Amygdala (tissue), 56 donors: ENCODE measurements at regions not wholly inside any gene's neighbourhood (a gene's known extent, or its start where the extent isn't known, plus 50 kb on each side); places are given as distances from the start of the nearest gene placed in this dataset.

Experiments
- DNase-seq, 56 donors: peaks; one replicate each; lab custom pipeline; 2025; lab: John Stamatoyannopoulos, UW

- no peak for DNase-seq
Measured at GRCh38 chr9:82600536-82601292, 462.2 kb downstream of the RASEF start.

GRCh38 chr9:82601293-82601771 lies 461.6 kb downstream of the RASEF start:
- no peak for DNase-seq

GRCh38 chr9:82604947-82605656 lies 457.8 kb downstream of the RASEF start:
- DNase-seq, result no peak

DNA sequence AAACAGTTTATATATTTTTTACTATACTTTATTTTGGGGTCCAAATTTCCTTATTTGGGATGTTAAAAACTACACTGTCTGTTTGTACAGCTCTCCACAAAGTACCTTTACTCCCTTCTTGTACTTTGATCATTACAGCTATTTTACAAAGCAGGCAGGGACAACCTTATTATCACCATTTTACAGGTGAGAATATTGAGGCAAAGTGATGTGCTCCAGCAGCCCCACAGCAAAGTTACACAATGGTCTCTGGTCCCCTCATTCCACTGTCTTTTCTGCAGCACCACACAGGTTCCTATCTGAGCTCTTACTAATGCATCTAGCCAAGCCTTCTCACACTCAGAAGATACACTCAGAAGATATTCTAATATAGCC lies 457.3 kb downstream of the RASEF start:
- no peak for DNase-seq

GRCh38 chr9:82606071-82606470 lies 456.9 kb downstream of the RASEF start:
- no peak for DNase-seq

- DNase-seq, result no peak
Measured at GRCh38 chr9:82606492-82607382, 456.2 kb downstream of the RASEF start.

GRCh38 chr9:82608487-82608886 lies 454.5 kb downstream of the RASEF start:
- DNase-seq, result no peak

GRCh38 chr9:82612942-82613341 lies 450.0 kb downstream of the RASEF start:
- no peak for DNase-seq

GRCh38 chr9:82613498-82613897 lies 449.4 kb downstream of the RASEF start:
- DNase-seq, result no peak

DNA sequence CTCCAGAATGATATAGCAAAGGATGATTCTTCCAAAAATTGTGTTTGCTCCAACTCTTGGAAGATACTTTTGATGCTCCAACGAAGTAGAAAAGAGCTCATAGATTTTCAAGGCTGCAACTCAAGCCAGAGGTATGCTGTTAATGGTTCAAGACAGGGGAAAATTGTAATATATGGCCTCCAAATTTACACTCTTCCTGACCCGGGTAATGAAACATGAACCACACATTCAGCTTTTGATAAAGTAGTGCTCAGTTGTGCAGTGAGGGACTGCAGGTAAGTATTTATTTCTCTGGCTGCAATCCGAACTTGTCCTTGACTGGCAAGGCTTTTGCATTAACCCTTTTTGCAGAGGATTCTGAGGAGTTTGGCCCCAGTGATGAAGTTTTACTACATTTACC lies 446.4 kb downstream of the RASEF start:
- no peak for DNase-seq

DNA sequence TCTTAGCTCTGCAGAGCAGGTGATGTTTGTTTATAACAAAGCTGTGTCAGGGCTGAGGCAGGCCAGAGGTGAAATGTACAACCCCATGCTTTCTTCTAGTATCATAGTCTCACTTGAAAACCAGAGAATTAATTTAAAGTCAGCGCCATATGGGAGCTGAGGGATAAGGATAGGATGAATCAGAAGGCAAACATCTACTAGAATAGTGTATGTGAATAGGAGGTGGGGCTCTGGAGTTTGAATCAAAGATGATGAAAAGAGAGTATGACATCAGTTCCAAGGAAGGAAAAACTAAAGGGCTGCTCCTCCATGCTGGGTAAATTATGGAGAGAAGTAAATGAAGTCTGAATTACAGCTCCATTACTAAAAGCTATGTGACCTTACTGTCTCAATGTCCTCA lies 441.5 kb downstream of the RASEF start:
- DNase-seq, result no peak

- no peak for DNase-seq
Measured at GRCh38 chr9:82637368-82637767, 425.6 kb downstream of the RASEF start.

DNA sequence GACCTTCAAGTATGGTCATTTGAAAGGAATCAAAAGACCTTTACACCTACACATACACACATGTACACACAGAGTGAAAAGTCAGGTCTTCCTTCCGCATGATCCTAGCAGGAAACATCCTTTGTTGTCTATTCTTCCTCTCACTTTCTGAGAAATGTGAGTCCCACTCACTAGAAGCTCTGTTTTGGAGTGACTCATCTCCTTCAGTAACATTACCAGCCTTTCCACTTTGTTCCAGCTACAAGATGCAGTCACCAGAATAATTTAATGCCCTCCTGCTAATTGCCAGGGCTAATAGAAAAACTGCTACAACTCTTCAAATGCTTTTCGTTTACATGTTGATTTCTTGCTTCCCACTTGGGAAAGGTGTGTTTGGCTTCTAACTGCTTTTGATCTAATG lies 417.3 kb downstream of the RASEF start:
- DNase-seq, result peak in 1 of 56 donors; percentile 2

DNA sequence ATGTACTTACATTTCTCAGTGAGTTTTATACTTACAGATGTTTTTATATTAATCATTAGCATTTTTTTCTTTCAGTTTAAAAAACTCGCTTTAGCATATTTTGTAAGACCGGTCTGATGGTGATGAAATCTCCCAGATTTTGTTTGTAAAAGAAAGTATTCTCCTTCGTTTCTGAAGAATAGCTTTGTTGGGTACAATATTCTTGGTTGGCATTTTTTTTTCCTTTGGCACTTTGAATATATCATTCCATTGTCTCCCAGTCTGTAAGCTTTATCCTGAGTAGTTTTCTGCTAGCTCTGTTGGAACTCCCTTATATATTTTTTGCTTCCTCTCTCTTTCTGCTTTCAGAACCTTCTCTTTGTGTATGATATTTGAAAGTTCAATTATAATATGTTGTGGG lies 412.6 kb downstream of the RASEF start:
- DNase-seq, result no peak

DNA sequence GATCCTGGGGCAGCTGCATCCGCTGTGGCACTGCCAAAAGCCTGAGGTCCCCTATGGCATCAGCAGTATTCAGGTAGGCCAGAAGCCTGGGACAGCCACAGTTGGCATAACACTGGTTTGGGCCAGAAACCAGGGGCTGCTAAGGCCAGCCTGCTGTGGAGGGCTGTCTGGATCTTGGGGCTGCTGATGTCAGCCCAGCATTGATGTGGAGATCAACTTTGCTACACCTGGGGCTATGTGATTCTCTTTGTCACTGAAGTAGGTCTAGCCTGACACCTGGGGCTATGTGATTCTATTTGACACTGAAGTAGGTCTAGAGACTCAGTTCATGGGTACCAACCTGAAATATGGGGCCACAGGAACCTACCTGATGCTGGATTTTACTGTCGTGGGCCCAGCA lies 411.5 kb downstream of the RASEF start:
- DNase-seq, result no peak

GRCh38 chr9:82665324-82665723 lies 397.6 kb downstream of the RASEF start:
- DNase-seq, result no peak

GRCh38 chr9:82668689-82669199 lies 394.2 kb downstream of the RASEF start:
- DNase-seq, result no peak

DNA sequence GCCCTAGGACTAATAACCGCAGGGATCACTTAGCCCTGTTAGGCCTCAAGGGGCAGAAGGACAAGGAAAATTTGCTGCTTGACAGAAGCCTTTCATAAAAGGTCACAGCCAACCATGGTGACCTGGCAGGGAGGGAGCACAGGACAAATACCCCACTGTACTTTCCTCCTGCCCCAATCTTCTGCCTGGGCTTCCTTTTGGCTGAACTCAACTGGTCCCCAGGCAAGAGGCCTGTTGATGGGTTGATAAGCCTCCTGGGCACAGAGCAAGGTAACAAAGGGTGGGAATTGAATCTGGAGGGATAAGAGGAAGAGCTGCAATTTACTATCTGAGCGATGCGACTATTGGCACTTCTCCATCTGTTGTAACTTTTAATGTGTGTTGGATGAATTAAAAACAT lies 392.9 kb downstream of the RASEF start:
- no peak for DNase-seq

DNA sequence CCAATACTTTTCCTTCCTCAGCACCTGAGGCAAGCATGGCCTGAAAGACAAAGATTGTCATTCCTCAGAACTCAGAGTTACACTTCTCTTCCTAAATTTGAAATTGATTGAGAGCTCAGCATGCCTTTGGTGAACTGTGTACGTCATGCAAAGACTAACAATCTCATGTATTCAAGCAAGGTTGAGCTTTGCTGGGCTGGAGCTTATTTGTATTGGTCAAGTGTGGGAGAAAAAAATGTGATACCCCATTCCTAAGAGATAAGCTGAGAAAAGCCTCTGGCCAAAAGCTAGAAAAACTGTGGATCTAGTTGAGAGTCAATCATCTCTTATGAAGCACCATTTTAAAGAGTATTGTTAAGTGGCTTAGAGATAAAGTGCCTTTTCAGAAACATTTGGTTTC lies 392.2 kb downstream of the RASEF start:
- DNase-seq, result no peak

GRCh38 chr9:82673201-82673600 lies 389.7 kb downstream of the RASEF start:
- no peak for DNase-seq

GRCh38 chr9:82673919-82674318 lies 389.0 kb downstream of the RASEF start:
- DNase-seq, result no peak
